ENCODE measurements at regions not wholly inside any gene's neighbourhood (a gene's known extent, or its start where the extent isn't known, plus 50 kb on each side); places are given as distances from the start of the nearest gene placed in this dataset.
A peak's percentile ranks its signal among the peaks of the same experiment; 100 is the strongest.

DNA sequence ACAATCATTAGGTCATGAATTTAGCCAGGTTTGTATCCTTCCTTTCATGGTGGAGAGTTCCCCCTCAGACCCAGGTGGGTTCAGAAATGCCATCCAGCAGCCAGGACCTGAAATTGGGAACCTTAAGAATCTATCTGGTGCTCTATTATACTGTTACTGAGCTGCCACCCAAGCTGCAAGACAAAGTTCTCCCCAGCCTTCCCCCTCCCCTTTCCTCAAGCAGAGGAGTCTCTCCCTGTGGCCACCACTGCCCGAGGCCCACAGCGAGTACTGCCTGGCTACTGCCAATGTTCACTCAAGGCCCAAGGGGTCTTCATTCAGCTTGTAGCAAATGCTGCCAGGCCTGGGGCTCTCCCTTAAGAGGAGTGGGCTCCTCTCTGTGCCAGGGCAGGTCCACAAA is 133.8 kb downstream of the TMEM38B start:
- no peak for DNase-seq

- DNase-seq, result no peak
Measured at GRCh38 chr9:105828596-105829213, 134.4 kb downstream of the TMEM38B start.

- DNase-seq, result no peak
Measured at GRCh38 chr9:105830461-105830860, 136.1 kb downstream of the TMEM38B start.

GRCh38 chr9:105832096-105832710 is 137.9 kb downstream of the TMEM38B start:
- no peak for DNase-seq

DNA sequence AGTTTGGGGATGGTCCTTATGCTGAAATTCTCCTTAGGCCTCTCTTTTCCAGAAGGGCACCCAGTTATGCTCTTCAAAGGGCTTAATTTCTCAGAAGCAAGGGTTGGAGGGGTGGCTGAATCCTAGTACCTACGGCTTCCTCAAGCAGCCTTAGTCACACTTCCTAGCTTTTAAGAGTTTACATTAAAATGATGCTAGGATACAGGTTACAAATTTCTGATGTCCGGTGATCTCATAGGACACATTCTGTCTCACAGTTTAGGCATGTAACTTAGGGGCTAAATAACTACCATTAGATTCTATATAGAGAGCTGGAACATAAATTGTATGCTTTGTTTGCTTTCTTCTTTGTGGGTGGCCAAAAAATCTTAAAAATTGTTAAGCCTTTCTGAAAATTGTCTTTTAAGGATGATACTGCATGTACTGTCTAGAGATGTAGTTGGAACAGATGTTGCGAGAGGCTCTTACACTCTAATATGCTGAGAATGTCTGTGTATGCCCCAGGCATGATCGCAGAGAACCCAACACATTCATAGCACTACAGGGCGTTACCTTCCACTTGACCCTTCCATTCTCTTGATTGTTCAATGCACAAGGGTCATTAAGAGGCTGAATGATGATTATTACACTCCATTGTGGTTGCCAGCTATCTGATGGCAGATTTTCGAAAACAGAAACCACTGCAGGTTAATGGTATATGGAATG is 139.1 kb downstream of the TMEM38B start:
- no peak for DNase-seq

DNA sequence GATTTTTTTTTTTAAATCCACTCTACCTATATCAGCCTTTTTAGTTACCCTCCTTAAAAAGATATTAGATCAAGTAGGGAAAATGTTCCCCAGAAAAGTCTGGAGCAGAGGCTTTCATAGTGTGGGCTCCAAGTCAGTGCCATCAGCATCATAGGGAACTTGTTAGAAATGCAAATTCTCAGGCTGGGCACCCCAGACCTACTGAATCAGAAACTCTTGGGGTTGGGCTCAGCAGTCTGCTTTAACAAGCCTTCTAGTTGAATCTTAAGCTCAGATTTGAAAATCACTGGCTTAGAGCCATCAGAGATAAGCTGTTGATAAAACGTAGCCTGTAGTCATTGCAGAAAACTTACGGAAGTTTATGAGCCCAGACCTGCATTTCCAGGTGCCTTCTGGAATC is 140.1 kb downstream of the TMEM38B start:
- DNase-seq, result no peak

- DNase-seq, result no peak
Measured at GRCh38 chr9:105835721-105836120, 141.4 kb downstream of the TMEM38B start.

DNA sequence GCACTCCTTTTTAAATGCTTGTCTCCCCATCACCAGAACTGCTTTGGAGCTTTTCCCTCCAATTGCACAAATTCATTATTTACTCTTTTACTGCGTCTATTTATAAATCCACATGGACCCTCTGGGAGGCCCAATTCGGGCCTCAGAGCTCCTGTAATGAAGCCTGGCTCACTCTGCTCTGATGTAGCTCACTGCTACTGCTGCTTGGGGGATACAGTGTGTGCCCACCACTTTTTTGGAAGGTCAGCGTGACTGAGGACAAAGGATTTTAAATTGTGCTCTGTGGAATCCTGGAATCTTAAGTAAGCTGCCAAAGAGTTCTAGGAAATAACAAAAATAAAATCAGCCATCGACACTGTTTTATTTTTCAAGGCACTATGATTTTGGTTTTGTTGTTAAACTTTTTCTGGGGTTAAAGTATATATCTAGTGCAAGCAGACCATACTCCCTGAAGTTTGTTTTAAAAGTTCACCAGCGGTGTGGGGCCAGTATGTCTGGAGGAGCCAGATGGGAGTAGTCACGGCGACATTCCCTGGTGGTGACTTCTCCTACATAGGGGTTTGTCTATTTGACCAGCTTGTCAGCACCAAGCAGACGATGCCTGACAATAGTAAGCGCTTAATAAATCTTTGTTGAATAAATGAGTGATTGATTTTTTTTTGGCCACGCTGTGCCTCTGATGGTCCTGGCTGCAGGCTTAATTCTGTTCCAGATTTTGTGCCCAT is 142.8 kb downstream of the TMEM38B start:
- DNase-seq, result no peak

GRCh38 chr9:105841562-105841961 is 147.2 kb downstream of the TMEM38B start:
- no peak for DNase-seq

GRCh38 chr9:105842023-105842644 is 147.8 kb downstream of the TMEM38B start:
- peak; percentile 23 for DNase-seq

DNA sequence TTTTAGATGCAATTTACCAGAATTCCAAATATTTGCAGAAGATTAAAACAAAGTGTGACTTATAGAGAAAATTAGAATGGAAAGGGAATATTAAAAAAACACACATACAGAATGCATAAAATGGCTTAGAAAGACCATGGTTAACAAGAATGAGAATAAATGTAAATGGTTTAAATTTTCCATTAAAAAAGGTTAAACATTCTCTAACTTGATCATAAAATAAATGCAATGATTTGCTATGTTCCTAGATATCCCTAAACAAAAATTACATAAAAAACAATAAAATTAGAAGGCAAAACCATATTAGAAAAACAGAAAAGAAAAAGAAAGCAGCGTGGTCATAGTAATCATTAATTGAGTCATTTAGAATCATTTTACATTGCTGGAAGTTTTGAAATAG is 152.5 kb downstream of the TMEM38B start:
- DNase-seq, result no peak

GRCh38 chr9:105850852-105851500 is 156.6 kb downstream of the TMEM38B start:
- no peak for DNase-seq

GRCh38 chr9:105854026-105854782 is 159.9 kb downstream of the TMEM38B start:
- DNase-seq, result no peak

GRCh38 chr9:105854783-105855724 is 160.7 kb downstream of the TMEM38B start:
- DNase-seq, result no peak

DNA sequence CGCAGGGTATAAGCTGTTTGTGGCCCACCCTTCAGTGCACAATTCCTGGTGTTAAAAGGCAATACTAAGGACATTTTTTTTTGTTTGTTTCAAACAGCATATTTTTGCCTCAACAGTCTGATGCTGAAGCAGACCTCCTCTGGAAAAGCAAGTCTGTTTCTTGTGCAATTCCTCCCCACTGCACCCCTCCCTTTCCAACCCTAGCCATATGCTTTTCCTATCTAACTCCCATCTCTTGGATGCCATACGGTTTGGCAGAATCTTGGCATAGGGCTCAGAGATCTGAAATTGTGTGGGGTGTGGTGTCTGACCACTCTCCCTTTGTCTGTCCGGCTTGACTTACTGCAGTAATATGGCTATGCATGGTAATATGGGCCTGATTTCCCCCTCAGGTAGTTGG is 161.6 kb downstream of the TMEM38B start:
- no peak for DNase-seq

DNA sequence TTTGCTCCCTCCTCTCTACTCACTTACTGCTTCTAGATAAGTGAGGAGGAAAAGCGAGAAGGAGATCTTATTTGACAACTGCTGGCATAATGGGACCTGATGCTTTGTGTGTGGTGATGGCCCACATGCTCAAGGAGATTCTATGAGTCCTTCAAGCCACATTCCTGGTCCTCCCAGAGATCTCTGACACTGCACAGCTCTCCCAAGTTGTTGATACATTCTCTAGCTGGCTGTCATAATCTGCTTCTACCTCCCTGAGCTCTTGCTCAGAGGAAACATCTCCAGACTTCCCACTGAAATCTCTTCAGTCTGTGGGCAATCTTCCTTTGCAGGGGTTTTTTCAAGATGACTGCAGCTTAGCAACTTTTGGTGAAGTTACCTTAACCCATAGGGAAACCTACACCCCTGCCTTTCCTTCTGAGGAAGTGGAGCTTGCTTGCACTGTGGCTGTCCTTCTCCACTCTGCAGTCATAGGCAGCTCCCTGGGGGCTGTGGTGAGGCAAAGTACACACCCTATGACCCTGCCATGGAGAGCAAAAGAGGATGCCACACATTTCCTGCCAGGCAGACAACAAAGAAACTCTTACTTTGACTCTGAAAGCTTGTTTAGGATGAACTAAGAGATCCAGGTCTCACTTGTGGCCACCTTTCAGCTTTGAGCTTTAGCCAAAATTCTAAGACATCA is 163.8 kb downstream of the TMEM38B start:
- peak; percentile 8 for DNase-seq

DNA sequence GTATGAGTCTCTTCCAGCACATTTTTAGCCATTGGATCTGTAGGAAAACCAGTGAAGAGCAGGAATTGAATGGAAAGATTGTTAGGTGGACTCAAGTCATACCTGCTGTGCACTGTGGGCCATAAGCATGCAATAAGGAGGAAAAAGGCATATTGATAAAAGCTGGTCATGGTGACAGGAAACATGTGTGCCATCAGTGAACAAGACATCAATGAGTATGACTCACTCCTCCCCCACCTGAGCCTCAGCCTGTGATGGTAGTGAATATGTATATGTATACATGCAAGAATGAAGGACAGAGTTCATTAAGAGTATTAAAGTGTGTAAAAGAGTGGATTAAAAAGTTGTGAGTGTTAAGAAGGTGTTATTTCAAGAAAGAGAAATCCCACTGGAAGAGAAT is 164.5 kb downstream of the TMEM38B start:
- no peak for DNase-seq

DNA sequence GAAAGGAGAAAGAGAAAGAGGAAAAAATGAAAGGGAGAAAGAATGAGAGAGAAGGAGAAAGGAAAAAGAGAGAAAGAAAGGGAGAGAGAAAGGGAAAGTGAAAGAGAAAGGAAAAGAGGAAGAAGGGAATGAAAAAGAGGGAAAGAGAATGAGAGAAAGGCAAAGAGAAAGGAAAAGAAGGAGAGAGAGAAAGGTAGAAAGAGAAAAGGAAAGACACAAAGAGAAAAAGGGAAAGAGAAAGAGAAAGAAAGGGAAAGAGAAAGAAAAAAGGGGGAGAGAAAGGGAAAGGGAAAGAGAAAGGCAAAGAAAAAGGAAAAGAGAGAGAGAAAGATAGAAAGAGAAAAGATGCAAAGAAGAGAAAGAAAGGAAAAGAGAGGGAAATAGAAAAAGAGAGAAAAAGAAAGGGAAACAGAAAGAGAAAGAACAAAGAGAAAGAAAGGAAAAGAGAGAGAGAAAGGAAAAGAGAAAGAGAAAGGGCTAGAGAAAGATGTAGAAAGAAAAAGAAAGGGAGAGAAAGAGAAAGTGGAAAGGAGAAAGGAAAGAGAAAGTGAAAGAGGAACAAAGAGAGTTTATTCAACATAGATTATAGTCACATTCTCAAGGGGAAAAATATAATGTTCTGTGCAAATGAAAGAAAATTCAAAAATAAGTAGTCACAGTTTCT is 165.2 kb downstream of the TMEM38B start:
- no peak for DNase-seq

- DNase-seq, result no peak
Measured at GRCh38 chr9:105860516-105860915, 166.2 kb downstream of the TMEM38B start.

- no peak for DNase-seq
Measured at GRCh38 chr9:105861972-105862371, 167.6 kb downstream of the TMEM38B start.

Measured in CD4-positive, alpha-beta T cell treated with Interleukin-17A for 4 hours (primary cell).